ENCODE measurements at regions not wholly inside any gene's neighbourhood (a gene's known extent, or its start where the extent isn't known, plus 50 kb on each side); places are given as distances from the start of the nearest gene placed in this dataset.

DNA sequence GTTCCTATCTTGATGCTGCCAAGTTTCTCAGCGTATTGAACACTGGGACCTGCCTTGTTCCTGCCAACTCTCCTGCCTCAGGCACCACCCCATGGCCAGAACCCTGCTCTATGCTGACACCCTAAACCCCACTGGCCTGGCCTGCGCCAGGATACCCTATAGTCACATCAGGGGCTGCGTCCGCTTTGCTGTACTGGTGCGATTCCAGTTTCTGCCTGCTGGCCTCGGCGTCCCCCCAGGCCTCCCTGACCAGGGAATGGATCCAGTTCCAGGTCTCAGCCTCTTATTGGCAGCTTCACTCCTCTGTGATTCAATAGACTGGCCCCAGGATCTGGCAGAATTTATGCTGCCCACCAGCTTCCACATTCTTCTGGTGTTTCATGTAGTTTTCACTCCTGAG, 55.0 kb downstream of the GPR6 start:
- DNase-seq: no peak

DNA sequence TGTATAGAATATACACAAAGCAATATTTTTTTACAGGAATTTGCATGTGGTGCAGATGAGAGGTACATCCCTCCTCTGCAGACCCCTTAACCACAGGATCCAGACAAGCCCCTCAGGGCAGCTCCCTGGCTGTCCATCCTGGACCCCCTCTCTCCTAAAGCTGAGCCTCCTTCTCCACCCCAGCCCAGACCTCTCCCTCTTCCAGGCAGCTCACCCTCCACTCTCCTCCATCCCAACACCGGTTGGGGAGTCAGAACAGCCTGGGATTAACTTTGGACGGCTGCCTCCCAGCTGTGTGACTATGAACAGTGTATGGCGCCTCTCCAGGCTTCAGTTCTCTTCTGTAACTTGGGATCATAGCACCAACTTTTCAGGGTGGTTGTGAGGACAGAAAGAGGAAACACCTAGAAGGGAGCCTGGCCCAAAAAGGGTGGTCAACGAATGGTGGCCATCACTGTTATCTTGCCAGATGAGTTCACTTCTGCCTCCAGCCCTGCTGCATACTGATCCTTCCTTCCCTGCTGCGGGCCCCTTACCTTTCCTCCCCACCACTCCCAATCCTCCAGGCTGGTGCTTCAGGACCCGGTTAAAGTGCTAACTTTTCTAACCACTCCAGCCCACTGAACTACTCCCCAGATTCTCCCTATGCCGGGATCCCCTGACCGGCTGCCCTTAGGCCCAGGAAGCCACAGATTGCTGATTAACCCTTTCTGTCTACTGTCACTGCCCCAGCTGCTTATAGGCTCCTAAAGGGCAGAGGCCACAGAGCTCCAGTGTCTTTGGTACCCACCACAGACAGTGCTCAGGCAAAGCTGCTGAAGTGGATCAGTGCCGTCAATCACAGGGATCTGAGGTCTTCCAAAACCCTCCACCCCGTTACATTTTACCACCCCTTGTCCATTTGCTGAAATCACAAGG, 55.9 kb downstream of the GPR6 start:
- DNase-seq: no peak

DNA sequence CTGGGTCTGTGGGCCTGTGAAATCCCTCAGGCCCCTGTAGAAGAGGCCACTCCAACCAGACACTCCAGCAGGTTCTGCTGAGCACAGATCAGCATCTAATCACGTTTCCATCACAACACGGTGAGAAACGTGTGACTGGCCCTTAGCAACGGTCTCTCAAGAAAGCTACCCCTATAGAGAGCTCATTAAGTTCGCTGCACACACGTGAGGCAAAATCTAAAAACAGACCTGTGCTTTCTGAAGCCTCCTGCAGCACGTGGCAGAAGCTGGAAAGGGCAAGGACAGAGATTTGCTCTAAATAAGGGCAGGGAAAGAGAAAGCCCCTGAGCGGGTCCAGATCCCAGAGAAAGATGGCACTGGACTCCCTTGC, 56.5 kb downstream of the GPR6 start:
- no peak for DNase-seq

DNA sequence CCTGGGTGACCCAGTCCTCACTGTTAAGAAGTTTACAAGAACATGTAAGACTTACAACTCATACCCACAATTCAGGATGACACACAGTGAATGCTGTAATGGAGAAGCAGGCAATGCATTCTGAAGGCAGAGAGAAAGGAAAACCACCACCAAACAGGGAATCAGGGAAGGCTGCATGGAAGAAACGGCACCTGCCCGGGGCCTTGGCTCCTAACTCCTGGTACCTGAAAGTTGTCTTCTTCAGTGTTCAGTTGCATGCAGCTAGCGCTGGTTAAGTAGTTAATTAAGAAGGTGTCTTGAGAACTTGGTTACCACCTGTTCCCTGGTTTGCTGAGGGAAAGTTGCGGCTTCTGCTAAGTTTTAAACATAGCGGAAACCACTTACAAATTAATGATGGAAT, 57.2 kb downstream of the GPR6 start:
- DNase-seq: no peak

DNA sequence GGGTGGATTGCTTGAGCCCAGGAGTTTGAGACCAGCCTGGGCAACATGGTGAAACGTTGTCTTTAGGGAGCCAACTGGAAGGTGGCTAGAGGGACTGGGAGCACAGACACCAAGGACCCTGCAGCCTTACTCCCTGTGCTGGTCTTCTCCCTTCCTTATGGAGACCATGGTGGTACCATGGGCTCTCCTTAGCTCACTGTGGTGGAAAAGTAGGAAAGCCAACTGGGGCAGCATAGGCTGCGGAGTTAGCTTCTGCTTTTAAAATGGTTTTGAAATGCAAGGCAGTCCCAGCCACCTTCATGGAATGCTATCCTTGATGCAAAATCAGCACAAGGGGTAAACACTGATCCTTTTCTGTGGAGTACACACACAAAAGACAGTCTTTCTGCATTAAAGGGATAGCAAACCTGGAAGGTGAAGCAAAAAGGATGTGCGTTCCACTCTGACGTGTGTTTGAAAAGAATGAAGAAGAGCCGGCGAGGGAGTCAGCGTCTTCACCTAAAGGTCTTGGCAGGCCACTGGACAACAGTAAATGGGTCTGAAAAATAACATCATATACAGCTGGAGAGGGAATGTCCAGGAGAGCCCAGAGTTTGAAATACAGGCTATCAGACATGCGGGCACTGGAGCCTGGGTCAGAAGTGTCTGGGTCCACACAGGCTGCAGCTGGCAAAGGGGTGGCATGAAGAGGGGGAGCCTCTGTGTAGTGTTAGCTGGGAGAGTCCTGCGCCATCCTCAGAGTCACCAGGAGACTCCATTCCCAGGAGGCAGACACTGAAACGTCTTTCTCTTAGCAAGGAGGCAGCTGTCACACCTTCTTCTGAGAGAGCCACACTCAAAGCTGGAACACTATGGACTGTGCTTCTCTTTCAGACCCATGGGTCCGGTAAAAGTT, 58.5 kb downstream of the GPR6 start:
- DNase-seq: no peak

DNA sequence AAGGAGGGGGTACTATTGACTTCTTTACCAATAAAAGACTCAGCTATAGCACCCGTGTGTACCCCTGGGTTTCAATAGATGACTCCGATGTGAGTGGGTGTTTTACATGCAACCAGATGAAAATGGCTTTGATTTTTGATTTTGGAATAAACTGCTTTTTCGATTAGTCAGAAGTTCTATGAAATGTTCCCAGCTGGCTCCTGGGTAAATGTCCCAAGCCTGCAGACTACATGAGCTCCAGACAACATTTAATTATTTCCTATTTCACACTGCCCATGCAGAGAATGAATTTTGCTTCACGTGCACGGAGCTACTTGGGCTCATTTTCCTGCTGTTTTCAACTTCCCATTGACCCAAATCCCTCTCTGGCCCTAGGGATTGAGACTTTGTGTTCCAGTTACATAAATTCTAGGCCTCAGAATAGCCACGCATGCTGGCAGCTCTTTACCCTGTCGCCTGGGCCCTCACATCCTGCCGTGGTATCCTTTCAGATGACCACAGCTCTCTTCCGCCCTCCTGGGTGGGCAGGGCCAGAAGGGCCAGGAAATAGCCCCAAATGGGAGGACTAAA, 59.7 kb downstream of the GPR6 start:
- no peak for DNase-seq

DNA sequence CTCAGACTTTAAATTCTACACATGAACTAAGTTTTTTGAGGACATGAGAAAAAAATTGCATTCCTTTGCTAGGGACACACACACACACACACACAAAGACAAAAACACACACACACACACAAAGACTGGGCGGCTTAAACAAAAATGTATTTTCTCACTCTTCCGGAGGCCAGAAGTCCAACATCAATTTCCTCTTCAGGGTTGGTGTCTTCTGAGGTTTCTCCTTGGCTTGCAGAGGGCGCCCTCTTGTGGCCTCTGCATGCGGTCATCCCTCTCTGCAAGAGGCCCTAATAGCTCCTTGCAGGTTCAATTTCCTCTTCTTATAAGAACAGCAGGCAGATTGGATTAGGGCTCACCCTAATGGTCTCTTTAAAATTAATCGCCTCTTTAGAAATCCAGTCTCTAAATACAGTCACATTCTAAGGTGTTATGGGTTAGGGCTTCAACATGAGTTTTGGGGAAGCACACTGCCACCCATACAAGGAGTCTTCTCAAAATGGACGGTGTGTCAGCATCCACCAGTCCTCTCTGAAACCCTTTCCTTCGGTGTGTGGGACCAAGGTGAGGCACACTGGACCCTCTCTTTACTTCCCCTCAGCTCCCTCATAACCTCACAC, 61.4 kb downstream of the GPR6 start:
- DNase-seq: peak; percentile 87

DNA sequence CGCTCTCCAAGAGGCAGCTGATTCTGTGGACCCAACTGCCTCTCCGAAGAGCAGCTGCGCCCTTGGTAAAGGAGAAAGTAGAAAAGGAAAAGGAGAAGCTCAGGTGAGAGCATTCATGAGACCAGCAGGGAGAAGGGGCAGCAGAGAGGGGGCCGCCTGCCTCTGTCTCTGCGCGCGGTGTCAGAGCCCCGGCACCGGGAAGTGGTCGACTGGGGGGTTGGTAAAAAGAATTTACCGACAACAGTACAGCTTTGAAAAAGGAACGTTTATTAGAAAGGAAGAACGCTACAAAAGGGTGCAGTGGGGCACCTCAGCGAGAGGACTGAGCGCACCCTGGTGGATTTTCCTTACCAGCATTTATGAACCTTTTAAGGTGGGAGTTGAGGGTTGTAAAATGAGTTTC, 61.9 kb downstream of the GPR6 start:
- no peak for DNase-seq

DNA sequence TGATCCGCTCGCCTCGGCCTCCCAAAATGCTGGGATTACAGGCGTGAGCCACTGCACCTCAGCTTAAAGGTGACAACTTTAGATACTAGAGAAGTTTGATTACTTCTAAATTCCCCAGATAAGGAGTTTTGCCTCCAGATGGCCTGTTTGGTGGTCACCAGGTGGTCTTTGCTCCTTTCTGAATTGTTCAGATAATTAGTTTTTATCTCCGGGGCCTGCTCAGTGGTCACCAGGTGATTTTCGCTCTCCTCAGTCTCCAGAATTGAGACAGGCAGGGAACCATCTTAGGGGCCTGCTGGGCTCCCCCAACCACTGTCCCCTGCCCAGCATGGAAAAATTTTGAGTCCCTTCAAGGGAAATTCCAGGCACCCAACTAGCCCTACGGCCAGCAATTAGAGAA, 62.6 kb downstream of the GPR6 start:
- DNase-seq: no peak

DNA sequence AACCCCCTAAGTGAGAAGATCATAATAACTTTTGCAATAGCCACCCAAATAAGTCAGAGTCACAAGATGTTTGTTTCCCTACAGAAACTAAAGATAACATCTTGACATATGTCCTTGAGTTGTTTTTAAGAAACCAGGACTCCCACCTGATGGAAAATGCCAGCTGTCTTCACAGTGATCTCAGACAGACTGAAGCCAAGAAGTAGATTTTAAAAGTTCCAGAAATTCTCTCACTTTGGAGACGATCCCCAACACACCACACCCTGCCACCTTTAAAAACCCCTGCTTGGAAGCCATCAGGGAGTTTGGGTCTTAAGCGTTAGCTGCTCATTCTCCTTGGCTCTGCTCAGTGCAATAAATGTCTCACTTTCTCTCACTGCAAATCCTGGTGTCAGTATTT, 63.0 kb downstream of the GPR6 start:
- DNase-seq: no peak

DNA sequence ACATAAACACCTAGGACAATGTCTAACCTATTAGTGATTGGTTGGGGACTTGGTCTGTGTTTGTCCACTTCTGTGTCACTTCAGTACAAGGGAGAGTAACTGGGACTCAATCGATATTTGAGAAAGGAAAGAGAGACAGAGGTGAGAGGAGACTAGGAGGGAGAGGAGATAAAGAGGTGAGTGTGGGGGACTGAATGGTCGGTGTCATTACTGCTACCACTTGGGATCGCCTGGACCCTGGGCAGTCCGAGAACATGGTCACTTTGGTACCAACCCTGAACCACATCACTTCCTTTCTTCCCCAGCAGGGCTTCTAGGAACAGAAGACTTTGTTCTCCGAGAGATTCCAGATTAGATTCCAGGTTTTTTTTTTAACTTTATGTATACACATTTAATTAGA, 63.7 kb downstream of the GPR6 start:
- DNase-seq: no peak

DNA sequence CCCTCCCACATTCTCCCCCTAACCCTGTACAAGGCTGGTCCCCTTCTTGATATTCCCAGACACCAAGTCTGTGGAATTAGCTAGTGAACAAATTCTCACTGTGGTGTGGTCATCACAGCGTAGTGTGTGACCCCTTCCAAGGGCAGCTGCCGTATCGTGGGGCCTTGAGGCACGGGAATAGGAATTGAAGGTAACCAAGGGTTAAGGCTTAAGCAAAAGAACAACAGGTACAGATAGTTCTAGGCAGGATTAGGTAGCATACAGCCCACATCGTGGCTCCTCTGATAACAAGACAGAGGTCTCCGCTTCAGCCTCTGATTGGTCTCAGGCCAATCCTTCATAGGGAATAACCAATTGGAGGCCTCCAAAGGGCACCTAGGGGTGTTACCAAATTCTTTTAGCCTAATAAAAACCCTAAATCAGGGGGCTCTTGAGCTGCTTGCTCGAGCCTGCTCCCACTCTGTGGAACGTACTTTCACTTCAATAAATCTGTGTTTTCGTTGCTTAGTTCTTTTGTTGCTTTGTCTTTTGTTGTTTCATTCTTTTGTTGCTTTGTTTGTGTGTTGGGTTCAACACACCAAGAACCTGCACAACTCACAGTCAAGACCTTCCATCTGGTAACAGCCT, 64.7 kb downstream of the GPR6 start:
- no peak for DNase-seq

DNA sequence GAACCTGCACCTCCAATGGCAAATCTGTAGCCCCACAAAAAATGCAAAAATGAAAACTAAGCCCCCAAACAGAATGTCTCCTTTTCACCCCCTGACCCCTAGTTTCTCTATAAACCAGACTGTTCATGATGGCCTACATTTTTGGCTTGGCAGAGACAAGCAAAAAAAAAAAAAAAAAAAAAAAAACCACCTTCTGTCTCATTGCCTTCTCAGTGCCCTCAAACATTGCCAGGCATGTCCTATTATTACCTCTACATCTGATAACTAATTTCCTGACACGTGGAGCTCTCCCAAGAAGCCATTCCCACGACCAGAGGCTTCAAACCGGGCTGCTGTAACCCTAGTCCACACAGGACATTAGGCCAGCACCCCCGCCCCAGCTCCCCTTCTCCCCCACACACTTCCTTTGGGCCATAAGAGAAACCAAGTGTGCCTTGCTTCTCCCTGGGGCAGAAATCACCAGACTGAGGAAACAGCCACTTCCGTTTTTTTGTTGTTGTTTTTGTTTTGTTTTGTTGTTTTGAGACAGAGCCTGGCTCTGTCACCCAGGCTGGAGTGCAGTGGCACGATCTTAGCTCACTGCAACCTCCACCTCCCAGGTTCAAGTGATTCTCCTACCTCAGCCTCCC, 65.4 kb downstream of the GPR6 start:
- no peak for DNase-seq

DNA sequence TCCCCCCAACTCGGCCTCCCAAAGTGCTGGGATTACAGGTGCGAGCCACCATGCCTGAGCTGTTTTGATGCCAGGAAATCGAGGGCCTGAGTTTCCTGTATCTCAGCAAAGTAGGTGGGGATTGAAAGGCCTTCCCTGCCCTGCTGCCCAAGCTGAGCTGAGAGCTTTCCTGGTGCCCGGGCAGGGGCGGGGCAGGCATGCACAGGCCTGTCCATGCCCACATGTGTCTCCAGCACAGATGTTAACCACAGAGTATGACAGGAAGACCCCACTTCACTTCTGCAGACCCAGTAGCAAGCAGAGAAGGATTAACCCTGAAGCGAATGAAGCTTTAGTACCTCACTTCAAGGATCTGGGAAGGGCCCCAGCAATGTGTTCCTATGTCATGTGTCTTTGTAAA, 66.0 kb downstream of the GPR6 start:
- no peak for DNase-seq

DNA sequence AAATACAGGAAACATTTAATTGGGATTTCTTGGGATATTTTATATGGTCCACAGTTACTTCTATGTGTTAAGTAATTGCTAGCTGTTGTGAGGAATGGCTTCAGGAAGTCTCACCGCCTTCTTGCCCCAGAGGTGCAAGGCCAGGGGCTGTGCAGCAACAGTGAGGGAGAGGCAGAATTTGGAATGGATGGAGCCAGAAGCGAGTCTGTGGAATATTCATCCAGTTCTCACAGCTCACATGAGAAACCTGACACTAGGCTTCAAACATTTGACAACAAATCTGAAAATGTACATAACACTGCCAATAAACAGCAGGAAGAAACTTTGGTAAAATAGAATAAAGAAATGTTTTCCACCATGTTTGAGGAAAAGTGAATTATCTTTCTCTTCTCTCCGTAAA, 66.5 kb downstream of the GPR6 start:
- DNase-seq: no peak

DNA sequence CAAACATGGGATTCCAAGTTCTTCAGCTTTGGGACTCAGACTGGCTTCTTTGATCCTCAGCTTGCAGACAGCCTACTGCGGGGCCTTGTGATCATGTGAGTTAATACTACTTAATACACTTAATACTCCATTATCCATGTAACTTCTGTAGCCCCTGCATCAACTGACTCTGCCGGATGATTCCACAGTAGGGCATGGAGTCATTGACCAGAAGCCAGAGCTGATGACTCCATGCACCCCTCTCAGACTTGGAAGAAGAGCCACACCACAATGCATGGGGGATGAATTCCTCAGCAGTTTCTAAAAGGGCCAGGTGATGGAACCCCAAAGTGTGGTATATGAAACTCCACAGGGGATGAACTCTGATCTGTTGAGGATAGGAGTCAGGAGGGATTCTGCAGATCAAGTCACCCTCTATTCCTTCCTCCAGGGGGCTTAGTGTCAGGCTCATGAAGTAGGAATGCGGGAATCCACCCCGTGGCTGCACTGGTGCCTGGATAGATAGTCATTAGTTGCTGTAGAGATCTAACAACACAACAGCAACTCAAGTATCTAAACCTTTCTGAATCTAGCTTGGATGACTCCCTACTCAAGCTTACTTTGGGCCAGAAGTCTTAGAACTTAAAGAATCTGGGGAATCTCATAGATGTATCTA, 70.2 kb downstream of the GPR6 start:
- no peak for DNase-seq

DNA sequence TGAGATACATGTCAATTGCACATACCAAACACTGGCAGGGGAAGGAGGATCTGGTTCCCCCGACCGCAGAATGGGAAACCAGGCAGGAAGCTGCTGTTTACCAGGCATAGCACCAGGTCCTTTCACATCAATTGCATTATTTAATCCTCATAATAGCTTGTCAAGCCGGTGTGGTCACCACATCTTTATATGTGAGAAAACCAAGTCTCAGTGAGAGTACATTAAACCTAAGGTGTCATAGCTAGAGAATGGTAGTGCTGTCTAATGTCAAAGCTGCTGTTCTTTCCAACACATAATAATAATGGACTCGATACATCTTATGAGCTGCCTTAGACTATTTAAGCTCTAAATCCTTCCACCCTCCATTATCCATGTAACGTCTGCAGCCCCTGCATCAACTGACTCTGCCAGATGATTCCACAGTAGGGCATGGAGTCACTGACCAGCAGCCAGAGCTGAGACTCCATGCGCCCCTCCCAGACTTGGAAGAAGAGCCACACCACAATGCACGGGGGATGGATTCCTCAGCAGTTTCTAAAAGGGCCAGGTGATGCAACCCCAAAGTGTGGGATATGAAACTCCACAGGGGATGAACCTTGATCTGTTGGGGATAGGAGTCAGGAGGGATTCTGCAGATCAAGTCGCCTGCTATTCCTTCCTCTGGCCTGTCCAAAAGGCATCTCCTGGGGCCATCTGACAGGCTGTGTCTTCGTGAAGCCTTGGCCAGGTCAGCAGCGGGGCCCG, 71.8 kb downstream of the GPR6 start:
- DNase-seq: no peak
